ENCODE measurements at regions not wholly inside any gene's neighbourhood (a gene's known extent, or its start where the extent isn't known, plus 50 kb on each side); places are given as distances from the start of the nearest gene placed in this dataset.

DNA sequence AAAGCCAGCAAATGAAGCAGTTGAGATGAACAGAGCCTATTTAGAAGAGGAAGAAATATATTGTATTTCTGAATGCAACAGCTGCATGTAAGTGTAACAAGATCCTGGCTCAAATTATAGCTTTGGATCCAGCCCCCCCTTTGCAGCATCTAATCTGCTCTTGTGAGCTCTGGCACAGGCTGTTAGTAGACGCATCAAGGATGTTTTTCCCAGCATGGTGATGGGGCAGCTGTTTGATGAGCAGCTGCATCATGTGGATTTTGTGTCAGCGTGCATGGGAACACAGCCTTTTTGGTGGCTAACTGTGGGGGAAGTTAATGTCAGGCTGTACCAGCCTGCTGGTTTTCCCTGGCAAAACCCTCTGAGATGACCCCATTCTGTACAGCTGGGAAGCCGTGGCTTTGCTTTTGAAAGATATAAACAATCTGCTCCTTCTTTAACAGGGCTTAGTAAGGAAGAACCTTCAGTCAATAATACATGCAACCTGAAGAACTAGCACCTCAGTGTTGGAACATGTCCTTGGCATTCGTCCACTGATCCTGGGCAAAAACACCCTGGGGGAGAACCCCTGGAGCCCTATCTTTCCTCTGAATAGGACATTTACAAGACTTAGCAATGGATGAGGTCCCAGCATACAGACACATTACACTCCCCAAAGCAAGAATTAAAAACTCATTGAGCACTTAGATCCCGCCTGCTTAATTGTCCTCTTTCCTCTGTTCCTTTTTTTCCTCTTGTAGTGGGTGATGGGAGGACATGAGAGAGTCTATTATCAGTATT is 70.6 kb downstream of the NPS start:
- TF ChIP-seq ZNF19 (tag by site-specific recombination; IDR thresholded peaks at IDR 0.05; ENCODE audit: low read depth), result no peak
- no peak for TF ChIP-seq ZNF670 (tag by site-specific recombination; IDR thresholded peaks at IDR 0.05; ENCODE audit: low read depth)
- no peak for TF ChIP-seq CTCF (tag by site-specific recombination; IDR thresholded peaks at IDR 0.05)
- TF ChIP-seq, protein P1, sequence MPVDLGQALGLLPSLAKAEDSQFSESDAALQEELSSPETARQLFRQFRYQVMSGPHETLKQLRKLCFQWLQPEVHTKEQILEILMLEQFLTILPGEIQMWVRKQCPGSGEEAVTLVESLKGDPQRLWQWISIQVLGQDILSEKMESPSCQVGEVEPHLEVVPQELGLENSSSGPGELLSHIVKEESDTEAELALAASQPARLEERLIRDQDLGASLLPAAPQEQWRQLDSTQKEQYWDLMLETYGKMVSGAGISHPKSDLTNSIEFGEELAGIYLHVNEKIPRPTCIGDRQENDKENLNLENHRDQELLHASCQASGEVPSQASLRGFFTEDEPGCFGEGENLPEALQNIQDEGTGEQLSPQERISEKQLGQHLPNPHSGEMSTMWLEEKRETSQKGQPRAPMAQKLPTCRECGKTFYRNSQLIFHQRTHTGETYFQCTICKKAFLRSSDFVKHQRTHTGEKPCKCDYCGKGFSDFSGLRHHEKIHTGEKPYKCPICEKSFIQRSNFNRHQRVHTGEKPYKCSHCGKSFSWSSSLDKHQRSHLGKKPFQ (tag by site-specific recombination; IDR thresholded peaks at IDR 0.05), result no peak
- TF ChIP-seq ZNF221 (tag by site-specific recombination; IDR thresholded peaks at IDR 0.05; ENCODE audit: borderline replicate concordance), result no peak
- TF ChIP-seq, protein P2, sequence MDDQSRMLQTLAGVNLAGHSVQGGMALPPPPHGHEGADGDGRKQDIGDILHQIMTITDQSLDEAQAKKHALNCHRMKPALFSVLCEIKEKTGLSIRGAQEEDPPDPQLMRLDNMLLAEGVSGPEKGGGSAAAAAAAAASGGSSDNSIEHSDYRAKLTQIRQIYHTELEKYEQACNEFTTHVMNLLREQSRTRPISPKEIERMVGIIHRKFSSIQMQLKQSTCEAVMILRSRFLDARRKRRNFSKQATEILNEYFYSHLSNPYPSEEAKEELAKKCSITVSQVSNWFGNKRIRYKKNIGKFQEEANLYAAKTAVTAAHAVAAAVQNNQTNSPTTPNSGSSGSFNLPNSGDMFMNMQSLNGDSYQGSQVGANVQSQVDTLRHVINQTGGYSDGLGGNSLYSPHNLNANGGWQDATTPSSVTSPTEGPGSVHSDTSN (CRISPR knock-in tag; IDR thresholded peaks at IDR 0.05), result no peak
- no peak for TF ChIP-seq ZNF24 (tag by site-specific recombination; IDR thresholded peaks at IDR 0.05)
- TF ChIP-seq, protein P3, sequence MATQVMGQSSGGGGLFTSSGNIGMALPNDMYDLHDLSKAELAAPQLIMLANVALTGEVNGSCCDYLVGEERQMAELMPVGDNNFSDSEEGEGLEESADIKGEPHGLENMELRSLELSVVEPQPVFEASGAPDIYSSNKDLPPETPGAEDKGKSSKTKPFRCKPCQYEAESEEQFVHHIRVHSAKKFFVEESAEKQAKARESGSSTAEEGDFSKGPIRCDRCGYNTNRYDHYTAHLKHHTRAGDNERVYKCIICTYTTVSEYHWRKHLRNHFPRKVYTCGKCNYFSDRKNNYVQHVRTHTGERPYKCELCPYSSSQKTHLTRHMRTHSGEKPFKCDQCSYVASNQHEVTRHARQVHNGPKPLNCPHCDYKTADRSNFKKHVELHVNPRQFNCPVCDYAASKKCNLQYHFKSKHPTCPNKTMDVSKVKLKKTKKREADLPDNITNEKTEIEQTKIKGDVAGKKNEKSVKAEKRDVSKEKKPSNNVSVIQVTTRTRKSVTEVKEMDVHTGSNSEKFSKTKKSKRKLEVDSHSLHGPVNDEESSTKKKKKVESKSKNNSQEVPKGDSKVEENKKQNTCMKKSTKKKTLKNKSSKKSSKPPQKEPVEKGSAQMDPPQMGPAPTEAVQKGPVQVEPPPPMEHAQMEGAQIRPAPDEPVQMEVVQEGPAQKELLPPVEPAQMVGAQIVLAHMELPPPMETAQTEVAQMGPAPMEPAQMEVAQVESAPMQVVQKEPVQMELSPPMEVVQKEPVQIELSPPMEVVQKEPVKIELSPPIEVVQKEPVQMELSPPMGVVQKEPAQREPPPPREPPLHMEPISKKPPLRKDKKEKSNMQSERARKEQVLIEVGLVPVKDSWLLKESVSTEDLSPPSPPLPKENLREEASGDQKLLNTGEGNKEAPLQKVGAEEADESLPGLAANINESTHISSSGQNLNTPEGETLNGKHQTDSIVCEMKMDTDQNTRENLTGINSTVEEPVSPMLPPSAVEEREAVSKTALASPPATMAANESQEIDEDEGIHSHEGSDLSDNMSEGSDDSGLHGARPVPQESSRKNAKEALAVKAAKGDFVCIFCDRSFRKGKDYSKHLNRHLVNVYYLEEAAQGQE (tag by site-specific recombination; IDR thresholded peaks at IDR 0.05), result no peak
- no peak for TF ChIP-seq ZNF548 (tag by site-specific recombination; IDR thresholded peaks at IDR 0.05)
- TF ChIP-seq HIC1 (tag by site-specific recombination; IDR thresholded peaks at IDR 0.05), result no peak
- no peak for TF ChIP-seq ZNF701 (tag by site-specific recombination; IDR thresholded peaks at IDR 0.05)
- no peak for TF ChIP-seq FEZF1 (tag by site-specific recombination; IDR thresholded peaks at IDR 0.05)
- no peak for TF ChIP-seq YY1 (tag by site-specific recombination; IDR thresholded peaks at IDR 0.05)

All from HEK293 (cell line).